Natural killer cell (primary cell): ENCODE measurements at regions not wholly inside any gene's neighbourhood (a gene's known extent, or its start where the extent isn't known, plus 50 kb on each side); places are given as distances from the start of the nearest gene placed in this dataset.

ENCODE experiments used
- ATAC-seq, 3 donors: fragments of 150-1000 bp in 2 of 3; fragments of 200-7000 bp in 1 of 3; cut with Tn5 transposase; 1 replicate in 1 of 3; 2 replicates in 2 of 3; pipeline ENCODE4 v1.10.0; 2021; ENCODE audit warnings: mild to moderate bottlenecking in 2 of 3, moderate library complexity in 2 of 3
- DNase-seq, 2 donors: peaks; one replicate each; pipeline versions ENCODE4 v3.0.0 to v3.0.0-alpha.2; 2013 to 2021; ENCODE audit warnings: mixed read lengths in 1 of 2
- H3K27ac ChIP-seq: one replicate; pipeline ENCODE4 v1.5.1; 2013; ENCODE audit warnings: mild to moderate bottlenecking, low read length
- H3K27me3 ChIP-seq: one replicate; pipeline ENCODE4 v1.6.1; 2013; ENCODE audit warnings: low read length; ENCODE audit not compliant: control insufficient read depth, insufficient read depth
- H3K36me3 ChIP-seq: one replicate; pipeline ENCODE4 v1.6.1; 2013; ENCODE audit warnings: low read length; ENCODE audit not compliant: control insufficient read depth, insufficient read depth
- H3K4me1 ChIP-seq: one replicate; pipeline ENCODE4 v1.6.1; 2013; ENCODE audit warnings: low read length; ENCODE audit not compliant: control insufficient read depth, insufficient read depth
- H3K4me3 ChIP-seq: one replicate; pipeline ENCODE4 v1.5.1; 2013; ENCODE audit warnings: low read length
- H3K9me3 ChIP-seq: one replicate; pipeline ENCODE4 v1.6.1; 2013; ENCODE audit warnings: low read length; ENCODE audit not compliant: control insufficient read depth, insufficient read depth
- H3K27ac Mint-ChIP-seq, 2 donors: one replicate each; pipeline ENCODE4 v1.8.0; 2022; ENCODE audit warnings: mild to moderate bottlenecking in 2 of 2, mixed read lengths in 2 of 2, moderate library complexity in 1 of 2
- H3K27me3 Mint-ChIP-seq, 2 donors: one replicate each; pipeline ENCODE4 v1.8.0; 2022; ENCODE audit warnings: low read depth in 2 of 2, mixed read lengths in 2 of 2
- H3K36me3 Mint-ChIP-seq: one replicate; pipeline ENCODE4 v1.8.0; 2022; ENCODE audit warnings: mixed read lengths
- H3K4me1 Mint-ChIP-seq, 2 donors: one replicate each; pipeline ENCODE4 v1.8.0; 2022; ENCODE audit warnings: mixed read lengths in 2 of 2
- H3K4me3 Mint-ChIP-seq: one replicate; pipeline ENCODE4 v1.8.0; 2022; ENCODE audit warnings: mild to moderate bottlenecking, moderate library complexity, mixed read lengths
- H3K9me3 Mint-ChIP-seq, 2 donors: one replicate each; pipeline ENCODE4 v1.8.0; 2022; ENCODE audit warnings: mixed read lengths in 2 of 2
- CTCF ChIP-seq: fragments of 200-600 bp; IDR thresholded peaks from one replicate; pipeline ENCODE4 v1.8.0; 2022; ENCODE audit warnings: antibody characterized with exemption
- WGBS: methylation state at CpG from one replicate; pipeline ENCODE4 v1.1.7; 2013; ENCODE audit warnings: missing lambda C conversion rate; ENCODE audit not compliant: insufficient coverage; 5-methylcytosine and 5-hydroxymethylcytosine counted together
- intact Hi-C: fragments of 100-400 bp; cut with micrococcal nuclease; formaldehyde crosslinking; loops from one replicate; pipeline ENCODE4 v1.14.2; 2022

- Histone ChIP-seq H3K4me1 (no peaks in the 10 kb centered on the region), H3K36me3 (no peaks in the 10 kb centered on the region), H3K9me3 (no peaks in the 10 kb centered on the region), H3K27me3 (no peaks in the 10 kb centered on the region), H3K4me3 (no peak overlapping the region), H3K27ac (no peak overlapping the region)
- Mint-ChIP-seq H3K36me3 (no peaks in the 10 kb centered on the region), H3K27me3 (no peaks in the 10 kb centered on the region), H3K4me3 (no peak overlapping the region), H3K9me3 (peaks cover 2 to 3% of the 10 kb centered on the region in 2 donors), H3K4me1 (no peaks in the 10 kb centered on the region), H3K27ac (no peak overlapping the region)
- WGBS, result 94% methylated on average over 5 of the region's 5 CpGs
- ATAC-seq (no peak), DNase-seq (no peak)
- no peak for TF ChIP-seq CTCF
- intact Hi-C loops, result no loop called here
Observed at GRCh38 chr16:6949240-6949639, 383.4 kb upstream of the RBFOX1 start.

GRCh38 chr16:6947291-6947690 lies 385.4 kb upstream of the RBFOX1 start:
- Histone ChIP-seq H3K36me3 (no peaks in the 10 kb centered on the region), H3K27ac (no peak overlapping the region), H3K4me3 (no peak overlapping the region), H3K9me3 (no peaks in the 10 kb centered on the region), H3K4me1 (no peaks in the 10 kb centered on the region), H3K27me3 (no peaks in the 10 kb centered on the region)
- ATAC-seq (no peak), DNase-seq (no peak)
- 84% methylated on average over 6 of the region's 6 CpGs for WGBS
- Mint-ChIP-seq H3K27me3 (no peaks in the 10 kb centered on the region), H3K4me1 (no peaks in the 10 kb centered on the region), H3K27ac (no peak overlapping the region), H3K9me3 (peaks cover 4% of the 10 kb centered on the region in 2 donors), H3K4me3 (no peak overlapping the region), H3K36me3 (no peaks in the 10 kb centered on the region)
- no peak for TF ChIP-seq CTCF
- intact Hi-C loops, result no loop called here

- H3K36me3 ChIP-seq, result no peaks in the 10 kb centered on the region
- H3K36me3 Mint-ChIP-seq, result no peaks in the 10 kb centered on the region
- no peak overlapping the region for H3K27ac Mint-ChIP-seq
- intact Hi-C loops, result no loop called here
- DNase-seq (no peak), ATAC-seq (no peak)
- no peaks in the 10 kb centered on the region for H3K9me3 ChIP-seq
- 67% methylated on average over 1 of the region's 1 CpG for WGBS
- H3K4me1 Mint-ChIP-seq, result no peaks in the 10 kb centered on the region
- no peaks in the 10 kb centered on the region for H3K27me3 ChIP-seq
- no peak for TF ChIP-seq CTCF
- H3K27me3 Mint-ChIP-seq, result no peaks in the 10 kb centered on the region
- H3K27ac ChIP-seq, result no peak overlapping the region
- peaks cover 5% of the 10 kb centered on the region in 2 donors for H3K9me3 Mint-ChIP-seq
- no peak overlapping the region for H3K4me3 Mint-ChIP-seq
- no peak overlapping the region for H3K4me3 ChIP-seq
- no peaks in the 10 kb centered on the region for H3K4me1 ChIP-seq
Observed at GRCh38 chr16:6946802-6947201, 385.8 kb upstream of the RBFOX1 start.

- Mint-ChIP-seq H3K27ac (no peak overlapping the region), H3K4me1 (no peaks in the 10 kb centered on the region), H3K36me3 (no peaks in the 10 kb centered on the region), H3K4me3 (no peak overlapping the region), H3K27me3 (no peaks in the 10 kb centered on the region), H3K9me3 (peaks cover 5 to 7% of the 10 kb centered on the region in 2 donors)
- no peaks in the 10 kb centered on the region for H3K9me3 ChIP-seq
- no peaks in the 10 kb centered on the region for H3K36me3 ChIP-seq
- intact Hi-C loops, result no loop called here
- TF ChIP-seq CTCF, result no peak
- no peaks in the 10 kb centered on the region for H3K4me1 ChIP-seq
- WGBS, result 80% methylated on average over 1 of the region's 1 CpG
- no peaks in the 10 kb centered on the region for H3K27me3 ChIP-seq
- ATAC-seq, result no peak
- no peak overlapping the region for H3K4me3 ChIP-seq
- no peak for DNase-seq
- no peak overlapping the region for H3K27ac ChIP-seq
Observed at GRCh38 chr16:6946106-6946505, 386.5 kb upstream of the RBFOX1 start.
